GM19043 (cell line): ENCODE measurements at regions not wholly inside any gene's neighbourhood (a gene's known extent, or its start where the extent isn't known, plus 50 kb on each side); places are given as distances from the start of the nearest gene placed in this dataset.

ENCODE experiments used
- ATAC-seq: cut with Tn5 transposase; IDR thresholded peaks from one replicate; pipeline ENCODE4 v1.9.1; 2021; ENCODE audit warnings: low read depth; ENCODE audit not compliant: unreplicated experiment

DNA sequence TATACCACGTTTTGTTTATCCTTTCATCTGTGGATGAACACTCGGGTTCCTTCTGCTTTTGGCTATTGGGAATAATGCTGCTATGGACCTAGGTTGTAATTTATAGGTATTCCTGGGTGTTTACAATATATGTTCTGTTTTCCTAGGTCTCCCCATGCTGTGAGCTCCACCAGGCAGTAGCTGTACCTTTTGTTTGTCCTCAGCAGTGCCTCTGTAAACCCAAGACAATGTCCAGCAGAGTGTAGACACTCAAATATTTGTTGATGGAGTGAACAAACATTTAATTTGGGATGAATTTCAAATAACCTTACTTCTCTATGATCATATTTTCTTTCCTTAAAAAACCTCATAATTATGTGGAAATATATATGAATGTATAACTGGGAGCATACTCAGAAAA is 259.5 kb upstream of the BOD1L1 start:
- ATAC-seq, result no peak

DNA sequence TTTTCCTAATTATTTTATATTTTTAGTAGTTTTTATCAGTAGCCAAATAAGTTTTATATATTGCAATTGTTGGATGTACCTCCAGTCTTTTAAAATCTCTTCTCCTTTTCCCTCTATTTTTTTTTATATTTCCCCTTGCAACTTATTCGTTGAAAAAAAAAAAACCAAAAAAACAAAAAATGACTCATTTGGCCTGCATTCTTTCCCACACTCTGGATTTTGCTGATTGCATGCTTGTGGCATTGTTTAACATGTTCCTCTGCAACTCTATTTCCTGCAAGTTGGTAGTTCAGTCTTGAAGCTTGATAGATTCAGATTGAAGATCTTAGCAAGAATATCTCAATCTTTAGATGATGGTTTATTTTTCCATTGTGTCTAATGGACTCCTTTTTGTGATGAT is 260.6 kb upstream of the BOD1L1 start:
- ATAC-seq, result no peak

DNA sequence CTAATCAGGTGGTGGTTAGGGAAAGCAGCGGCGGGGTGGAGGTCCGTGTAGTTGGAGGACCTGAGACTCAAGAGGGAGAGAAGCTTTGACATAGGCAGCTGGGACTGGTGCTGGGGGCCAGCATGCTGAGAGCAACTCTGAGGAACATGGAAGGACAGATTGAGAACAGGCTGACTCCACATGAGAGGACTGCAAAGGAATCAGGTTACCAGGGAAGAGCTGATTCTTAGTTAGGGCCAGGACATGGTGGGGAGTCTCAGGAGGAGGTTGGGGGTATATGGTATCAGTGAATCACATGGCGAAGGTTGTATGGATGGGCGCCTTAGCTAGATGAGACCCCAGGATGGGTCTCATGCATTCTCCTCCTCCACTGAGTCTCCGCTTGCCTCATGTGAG is 264.0 kb upstream of the BOD1L1 start:
- ATAC-seq, result no peak

DNA sequence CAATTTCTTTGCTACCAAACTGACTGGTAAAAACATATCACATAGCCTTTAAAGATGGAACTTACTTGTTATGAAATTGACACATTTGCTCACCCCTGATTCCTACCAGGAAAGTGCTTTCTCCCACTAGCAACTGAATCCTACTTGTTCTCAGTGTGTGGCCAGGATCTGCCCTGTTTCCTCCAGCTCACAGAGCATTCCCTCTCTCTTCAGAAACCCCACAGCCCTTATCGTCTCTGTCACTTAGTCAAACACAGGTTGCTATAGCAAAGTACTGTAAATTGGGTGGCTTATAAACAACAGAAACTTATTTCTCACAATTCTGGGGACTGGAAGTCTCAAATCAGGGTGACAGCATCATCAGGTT is 265.2 kb upstream of the BOD1L1 start:
- ATAC-seq, result no peak

DNA sequence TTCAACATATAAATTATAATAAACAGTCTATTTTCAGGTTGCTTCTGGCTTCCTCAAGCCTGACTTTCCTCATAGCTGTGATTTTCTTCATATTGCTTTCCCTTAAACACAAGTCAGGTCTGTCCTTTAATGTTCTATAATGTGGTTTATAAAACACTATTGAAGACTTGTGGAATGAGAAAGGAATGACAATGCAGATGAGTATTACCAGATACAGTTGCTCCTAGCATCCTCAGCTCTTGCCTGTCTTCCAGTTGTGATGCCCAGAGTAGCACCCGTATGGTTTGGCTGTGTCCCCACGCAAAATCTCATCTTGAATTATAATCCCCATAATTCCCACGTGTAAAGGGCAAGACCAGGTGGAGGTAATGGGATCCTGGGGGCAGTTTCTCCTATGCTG is 265.7 kb upstream of the BOD1L1 start:
- no peak for ATAC-seq

DNA sequence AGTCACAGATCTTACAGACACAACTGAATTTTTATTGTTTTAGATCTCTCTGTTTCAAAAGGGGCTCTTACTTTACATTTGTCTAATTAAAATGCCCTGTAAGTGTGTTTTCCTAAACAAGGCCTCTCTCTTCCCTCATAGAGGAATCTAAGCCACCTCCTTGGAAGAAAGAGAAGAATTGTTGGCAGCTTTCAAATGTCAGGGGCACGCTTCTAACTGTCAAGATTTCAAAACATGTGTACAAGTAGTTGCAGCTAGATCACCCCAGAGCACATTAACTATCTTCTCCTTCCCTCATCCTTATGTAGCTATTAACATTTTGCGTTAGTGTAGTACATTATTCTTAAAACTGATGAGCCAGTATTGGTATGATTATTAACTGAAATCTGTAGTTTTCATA is 266.5 kb upstream of the BOD1L1 start:
- no peak for ATAC-seq

DNA sequence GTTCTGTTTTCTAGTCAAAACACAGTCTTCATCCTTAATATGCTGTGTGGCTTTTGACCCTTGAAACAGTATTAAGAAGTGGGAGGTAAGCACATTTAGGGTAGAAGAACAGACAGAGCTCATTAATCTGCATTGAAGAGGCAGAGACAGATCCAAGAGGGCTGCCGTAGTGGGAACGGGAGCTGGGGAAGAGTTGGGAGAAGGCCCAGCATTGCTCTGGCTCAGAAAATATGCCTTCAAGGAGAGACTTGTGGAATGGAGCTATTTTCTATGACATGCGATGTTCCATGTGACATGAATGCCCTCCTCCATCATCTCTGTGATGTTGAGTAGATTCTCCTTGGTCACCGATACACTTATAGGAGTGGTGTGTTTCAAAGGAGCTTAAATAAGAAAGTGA is 273.3 kb upstream of the BOD1L1 start:
- ATAC-seq, result no peak

DNA sequence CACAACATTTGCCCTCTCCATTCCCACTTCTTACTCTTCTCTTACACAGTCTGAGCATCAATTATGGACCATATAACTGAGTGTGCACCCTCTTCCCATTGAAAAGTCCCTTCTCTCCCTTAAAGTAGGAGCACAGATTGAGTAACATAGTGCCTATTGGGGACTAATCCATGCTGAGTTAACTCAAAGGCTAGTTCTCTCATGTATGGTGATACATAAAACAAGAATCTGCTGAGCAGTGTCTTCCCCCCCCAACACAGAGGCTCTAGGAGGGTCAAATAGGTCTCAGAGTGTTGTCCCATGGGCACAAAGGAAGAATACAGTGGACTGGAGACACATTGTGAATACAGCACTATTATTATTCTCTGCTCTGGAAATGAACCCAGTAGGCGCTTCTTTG is 274.6 kb upstream of the BOD1L1 start:
- ATAC-seq, result no peak

DNA sequence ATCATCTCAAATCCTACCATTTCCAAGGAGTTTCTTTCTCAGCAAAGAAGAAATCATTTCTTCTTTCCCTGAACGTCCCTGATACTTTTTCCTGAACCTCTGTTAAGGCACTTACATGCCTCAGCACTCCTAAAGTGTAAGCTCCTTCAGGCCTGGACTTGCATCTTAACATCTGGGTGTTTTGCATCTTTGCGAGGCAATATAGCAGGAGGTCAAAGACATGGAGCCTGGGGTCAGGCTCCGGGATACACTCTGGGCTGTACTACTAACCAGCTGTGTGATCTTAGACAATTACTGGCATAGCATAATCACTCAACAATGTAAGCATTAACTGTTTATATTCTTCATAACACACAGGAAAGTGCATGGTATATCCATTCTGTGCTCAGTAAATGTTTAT is 275.5 kb upstream of the BOD1L1 start:
- no peak for ATAC-seq

DNA sequence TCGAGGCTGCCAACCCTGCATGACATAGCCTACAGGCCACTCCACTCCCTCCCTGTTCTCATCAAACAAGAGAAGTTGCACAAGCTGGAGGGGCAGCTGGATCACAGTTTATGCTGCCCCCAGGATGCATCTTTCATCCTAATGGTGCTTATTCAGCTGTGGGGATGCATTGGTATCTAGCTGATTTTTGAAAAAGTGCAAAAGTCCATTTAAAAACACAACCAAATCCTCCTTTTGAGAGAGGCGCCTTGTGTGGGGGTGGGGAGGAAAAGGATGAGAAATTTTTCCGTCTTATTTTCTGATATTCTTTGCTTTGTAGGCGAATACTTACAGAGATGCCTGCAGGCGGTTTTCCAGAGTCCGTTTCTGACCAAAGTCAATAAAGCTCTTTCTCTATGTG is 276.4 kb upstream of the BOD1L1 start:
- no peak for ATAC-seq

DNA sequence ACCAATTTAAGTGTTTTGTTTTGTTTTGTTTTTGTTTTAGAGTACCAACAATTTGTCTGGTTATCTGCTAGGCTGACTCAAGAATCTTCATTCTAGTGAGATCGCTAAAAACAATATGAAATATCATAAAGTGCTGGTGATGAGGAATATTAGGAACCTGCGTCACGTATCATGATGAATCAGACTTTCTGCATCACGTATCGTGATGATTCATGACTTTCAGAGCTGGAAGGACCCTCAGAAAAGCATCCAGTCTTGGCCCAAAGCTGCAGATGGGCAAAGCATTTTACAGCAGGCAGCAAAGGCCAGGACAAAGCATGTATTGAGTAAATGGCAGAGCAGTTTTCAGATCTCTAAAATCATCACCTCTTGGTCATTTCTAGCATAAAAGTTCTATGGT is 278.0 kb upstream of the BOD1L1 start:
- no peak for ATAC-seq

DNA sequence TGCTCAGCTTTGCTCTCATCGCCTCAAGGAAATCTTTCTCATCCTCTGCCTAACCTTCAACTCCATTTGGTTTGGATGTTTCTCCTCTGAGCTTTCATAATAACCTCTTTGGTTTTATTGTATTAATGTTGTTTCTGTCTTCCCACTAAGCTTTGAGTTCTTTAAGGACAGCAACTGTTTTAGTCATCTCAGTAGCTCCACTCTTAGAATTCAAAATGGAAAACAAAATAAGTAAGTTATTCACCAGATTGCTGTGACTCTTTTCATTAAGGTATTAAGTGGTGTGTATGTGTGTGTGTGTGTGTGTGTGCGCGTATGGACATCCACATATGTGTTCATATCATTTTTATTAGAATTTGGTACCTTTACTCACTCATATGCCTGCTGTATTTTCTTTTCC is 279.2 kb upstream of the BOD1L1 start:
- ATAC-seq, result no peak

DNA sequence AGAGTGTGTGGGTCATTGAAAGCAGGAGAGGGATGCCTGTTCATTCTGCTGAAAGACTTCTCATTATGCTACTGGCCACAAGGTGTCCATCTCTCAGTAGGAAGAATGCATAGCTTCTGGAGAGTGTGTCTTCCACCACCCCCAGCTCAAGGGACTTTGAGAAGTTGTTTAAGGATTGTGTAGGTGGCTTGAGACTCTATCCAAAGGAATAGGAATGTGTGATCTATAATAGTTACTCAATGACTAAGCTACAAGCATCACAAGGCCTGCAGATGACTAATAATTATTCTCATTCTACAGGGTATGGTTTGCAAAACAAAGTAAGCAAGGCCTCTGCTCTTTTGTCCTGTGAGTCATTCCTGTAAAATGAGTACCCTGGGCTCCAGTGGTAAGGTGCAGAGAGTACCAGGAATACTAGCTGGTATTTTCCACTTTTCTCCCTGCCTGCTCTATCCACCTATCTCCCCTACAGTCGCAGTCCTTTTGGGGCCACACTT is 279.8 kb upstream of the BOD1L1 start:
- no peak for ATAC-seq

DNA sequence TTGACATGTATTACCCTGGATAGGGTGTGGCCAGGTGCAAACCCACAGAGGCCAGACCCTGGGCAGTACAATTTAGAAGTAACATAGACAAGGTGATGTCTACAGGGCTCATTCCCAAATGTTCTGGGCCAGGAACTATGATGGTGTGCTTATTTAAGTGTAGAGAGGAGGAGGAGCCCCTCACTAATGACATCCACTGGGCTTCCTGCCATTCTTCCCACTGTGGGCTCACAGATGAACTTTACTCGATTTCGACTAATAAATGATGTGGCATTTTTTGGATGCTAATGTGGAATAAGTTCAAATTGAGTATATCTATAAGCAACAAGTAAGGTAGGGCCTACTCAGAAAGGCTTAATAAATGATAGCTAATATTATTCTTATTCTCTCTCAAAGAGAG is 280.9 kb upstream of the BOD1L1 start:
- ATAC-seq, result no peak

DNA sequence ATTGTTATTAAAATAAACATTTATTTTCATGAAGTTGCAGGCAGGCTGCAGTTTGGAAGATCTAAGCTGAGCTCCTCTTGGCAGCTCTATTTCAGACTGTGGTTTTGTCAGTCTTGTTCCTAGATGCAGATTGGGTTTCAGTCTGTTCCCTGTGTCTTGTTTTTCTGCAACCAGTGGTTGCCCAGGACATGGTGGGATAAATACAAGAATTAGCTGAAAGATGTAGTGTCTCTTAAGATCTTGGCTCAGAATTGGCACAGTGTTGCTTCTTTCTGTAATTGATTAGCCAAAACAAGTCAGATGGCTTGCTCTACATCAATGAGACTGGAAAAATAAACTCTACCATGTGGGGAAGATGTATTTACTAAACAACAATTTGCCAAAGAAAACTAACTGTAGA is 283.0 kb upstream of the BOD1L1 start:
- ATAC-seq, result no peak

DNA sequence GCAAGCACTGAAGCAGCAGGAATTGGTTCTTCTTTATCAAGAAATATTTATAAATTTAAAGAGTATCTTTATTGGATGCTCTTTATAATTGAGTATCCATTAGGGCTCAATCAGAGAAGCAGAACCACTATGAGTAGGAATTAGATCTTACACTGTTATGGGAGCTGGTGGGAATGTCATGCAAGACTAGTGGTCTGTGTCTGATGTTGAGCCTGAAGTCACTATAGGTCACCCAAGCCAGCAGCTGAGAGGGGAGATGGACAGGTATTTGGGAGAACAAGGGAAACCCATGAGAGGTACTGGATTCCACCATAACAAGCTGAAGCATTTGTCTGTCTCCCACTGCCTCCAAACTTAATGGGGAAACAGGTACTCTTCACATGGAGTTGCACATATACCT is 283.7 kb upstream of the BOD1L1 start:
- ATAC-seq, result no peak

DNA sequence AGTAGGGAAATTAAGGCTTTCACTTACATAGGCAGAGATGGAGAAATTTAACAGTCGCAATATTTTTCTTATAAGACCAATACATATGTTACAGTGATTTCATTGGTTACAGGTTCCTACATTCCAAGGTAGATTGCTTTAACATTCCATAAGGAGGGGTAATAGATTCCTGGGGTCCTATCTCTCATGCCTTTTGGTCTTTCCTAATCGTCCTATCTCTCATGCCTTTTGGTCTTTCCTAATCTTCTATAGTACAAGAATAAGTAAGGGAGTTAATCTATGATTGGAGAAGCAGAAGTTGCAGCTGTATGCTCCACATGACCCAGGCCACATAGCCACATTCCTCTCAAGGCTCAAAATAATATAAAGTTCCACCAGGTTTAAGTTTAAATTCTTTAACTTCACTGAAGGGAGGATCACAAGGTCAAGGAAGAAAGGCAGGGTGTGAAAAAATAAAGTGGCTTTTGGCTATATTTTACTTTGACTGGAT is 285.0 kb upstream of the BOD1L1 start:
- no peak for ATAC-seq

DNA sequence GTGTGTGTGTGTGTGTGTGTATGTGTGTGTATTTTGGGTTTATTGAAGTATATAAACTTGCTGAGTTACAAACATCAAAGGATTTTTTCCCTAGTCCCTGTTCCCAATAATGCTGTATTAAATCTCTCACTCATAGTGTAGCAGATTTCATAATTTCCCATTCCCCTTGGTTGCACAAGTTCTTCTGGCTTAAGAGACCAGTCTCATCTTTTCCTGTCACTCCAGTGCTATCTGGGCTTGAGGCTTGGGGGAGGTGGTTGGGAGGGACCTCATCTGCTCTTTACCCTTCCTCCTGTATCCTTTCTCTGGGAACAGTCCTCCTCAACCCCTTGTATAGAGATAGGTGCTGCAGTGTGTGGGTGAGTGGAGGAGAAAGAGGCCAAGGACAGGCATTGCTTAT is 285.4 kb upstream of the BOD1L1 start:
- ATAC-seq, result no peak

DNA sequence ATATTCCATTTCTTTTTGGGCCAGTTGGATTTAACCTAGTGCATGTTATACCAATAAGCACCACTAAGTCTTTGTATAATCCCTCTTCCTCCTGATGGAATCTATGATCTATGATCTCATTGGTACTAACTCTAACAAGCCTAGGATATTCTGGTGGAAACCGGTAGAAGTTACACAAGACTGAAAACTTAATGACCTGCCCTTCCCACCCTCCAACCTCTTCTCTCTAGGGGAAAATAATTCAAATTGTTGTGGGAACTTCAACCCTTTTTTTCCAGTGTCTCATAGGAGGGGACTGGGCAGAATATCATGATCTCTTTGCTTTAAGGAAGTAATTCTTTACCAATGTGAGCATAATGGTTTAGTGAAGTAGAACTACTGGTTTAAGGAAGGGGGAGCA is 289.5 kb upstream of the BOD1L1 start:
- ATAC-seq, result no peak

DNA sequence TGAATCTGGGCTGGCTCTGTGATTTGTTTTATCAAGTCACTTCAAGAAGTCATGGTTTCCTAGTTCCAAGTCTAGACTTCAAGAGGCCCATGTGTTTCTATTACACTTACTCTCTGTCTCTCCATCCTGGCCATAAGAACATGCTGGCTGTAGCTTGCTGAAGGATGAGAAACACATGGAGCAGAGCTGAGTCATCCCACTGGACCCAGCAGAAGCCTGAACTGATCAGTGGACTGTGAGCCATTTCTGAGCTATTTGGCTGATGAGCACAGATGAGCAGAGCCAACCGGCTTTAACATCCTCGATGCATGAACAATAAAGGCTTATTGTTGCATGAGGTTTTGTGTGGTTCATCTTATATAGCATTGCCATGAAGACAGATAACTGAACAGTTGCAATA is 290.6 kb upstream of the BOD1L1 start:
- ATAC-seq, result no peak

DNA sequence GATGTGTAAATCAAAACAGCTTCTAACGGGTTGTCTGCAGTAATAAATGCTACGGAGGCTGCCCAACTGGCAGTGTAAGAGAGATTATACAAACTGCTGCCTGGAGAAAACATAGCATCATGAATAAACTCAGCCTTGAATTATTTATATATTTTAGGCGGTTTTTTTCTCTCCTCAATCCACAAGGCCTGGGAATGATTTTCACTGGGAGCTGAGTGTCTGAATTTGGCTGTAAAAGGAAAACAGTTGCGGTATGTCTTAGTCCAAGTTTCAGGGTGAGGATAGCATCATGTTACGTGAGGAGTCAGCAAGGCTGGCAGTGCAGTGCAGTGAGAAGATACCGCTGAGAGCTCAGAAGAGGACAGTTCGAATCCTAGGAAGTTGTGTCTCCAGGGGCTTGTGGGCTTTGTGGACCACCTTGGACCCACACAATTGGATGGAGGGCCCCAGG is 291.5 kb upstream of the BOD1L1 start:
- no peak for ATAC-seq

DNA sequence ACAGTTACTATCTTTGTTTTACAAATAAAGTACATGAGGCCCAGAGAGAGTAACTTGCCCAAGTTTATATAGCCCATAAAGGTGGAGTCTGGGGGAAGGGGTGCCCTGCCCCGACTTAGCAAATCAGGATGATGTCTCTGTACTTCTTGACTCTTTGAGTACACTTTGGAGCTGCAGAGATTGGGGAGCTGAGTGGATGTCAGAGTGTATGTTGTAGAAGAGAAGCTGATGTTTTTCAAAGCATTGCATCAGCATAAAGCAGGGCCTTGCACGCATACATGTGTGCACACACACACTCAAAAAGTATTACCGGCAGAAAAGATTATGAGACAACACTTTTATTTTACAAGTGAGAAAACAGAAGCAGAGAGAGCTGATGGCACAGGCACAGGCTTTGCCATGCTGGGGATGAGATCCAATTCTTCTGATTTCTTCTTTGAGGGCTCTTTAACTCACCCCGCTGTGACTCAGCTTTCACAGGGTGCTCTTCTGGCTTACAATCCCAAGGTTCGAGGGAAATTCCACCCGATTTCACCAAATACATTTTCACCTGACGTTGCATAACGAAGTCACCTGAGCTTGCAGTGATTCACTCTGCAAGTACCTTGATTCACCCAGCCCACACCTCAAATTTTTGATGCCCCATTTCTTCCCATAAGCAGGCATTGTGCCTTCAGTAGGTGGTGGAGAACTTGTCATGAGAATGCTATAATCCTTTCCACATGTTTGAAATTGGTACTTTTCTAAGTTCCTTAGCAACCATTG is 292.8 kb upstream of the BOD1L1 start:
- ATAC-seq, result no peak

DNA sequence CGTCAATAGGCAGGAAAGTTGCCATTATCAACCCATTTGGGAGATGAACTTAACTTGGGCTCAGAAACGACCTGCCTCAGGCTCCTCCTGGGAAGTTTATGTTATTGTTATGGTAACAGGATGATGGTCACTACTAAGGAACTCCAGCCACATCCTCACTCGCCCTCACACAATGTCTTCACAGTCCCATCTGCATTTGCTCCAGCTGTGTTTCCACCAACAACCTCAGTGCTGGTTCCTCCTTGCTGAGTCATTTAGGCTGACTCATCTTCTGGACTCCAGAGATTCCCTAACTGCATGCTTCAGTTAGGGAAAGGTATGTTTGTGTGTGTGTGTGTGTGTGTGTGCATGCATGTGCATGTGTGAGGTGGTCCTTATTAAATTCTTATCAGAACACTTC is 293.4 kb upstream of the BOD1L1 start:
- ATAC-seq, result no peak
